ENCODE measurements at regions not wholly inside any gene's neighbourhood (a gene's known extent, or its start where the extent isn't known, plus 50 kb on each side); places are given as distances from the start of the nearest gene placed in this dataset.

DNA sequence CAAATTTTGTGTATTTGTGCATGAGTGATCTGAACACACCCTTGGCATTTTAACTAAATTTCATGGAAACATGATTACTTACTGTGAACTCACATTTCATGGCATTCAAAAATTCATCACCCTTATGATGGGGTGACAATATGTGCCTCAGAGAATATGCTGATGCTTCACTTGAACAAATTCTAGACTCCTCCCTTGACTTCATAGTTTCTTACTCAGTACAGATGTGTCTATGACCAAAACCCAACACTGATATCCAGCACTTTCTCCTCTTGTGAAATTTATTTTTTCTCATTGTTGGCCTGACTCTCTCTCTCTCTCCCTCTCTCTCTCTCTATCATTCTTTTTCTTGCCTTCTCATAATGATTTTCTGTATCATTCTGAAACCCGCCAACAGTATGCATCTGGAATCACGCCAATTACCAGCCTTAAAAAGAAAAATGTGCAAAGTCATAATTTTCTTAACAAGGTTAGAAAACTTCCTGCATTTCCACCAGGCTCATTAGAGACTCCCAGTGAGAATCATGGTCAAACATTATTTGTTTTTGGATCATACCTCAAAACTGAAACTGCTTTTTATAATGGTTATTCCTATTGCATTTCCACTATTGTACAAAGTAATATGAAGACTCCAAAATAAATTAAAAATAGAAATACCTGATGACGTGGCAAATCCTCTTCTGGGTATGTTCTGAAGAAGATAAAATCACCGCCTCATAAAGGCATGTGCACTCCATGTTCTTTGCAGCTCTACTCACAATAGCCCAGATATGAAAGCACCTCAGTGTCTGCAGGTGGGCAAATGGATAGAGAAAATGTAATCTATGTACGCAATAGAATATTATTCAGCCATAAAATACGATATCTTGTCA, 722.2 kb downstream of the TMEM121 start:
- TF ChIP-seq POLR2A (IDR thresholded peaks at IDR 0.05; ENCODE audit: low read depth, low read length) (no peak), TAF1 (IDR thresholded peaks at IDR 0.05; ENCODE audit: low read depth, low read length) (no peak)
